CD4-positive, CD25-positive, alpha-beta regulatory T cell (primary cell): ENCODE measurements at regions not wholly inside any gene's neighbourhood (a gene's known extent, or its start where the extent isn't known, plus 50 kb on each side); places are given as distances from the start of the nearest gene placed in this dataset.

Experiments used
- ATAC-seq, 2 donors: fragments of 150-1000 bp; cut with Tn5 transposase; one replicate each; pipeline ENCODE4 v1.10.0; 2021; ENCODE audit warnings: low read depth in 2 of 2, moderate number of reproducible peaks in 2 of 2, moderate library complexity in 1 of 2
- DNase-seq, 3 donors: peaks; one replicate each; pipeline versions ENCODE4 v3.0.0 to v3.0.0-alpha.2; 2012 to 2022; ENCODE audit warnings: mixed read lengths in 1 of 3
- H3K27ac ChIP-seq: one replicate; pipeline ENCODE4 v1.7.0; 2013; ENCODE audit warnings: mild to moderate bottlenecking, low read length; ENCODE audit not compliant: insufficient read depth, poor library complexity, severe bottlenecking
- H3K27me3 ChIP-seq: one replicate; pipeline ENCODE4 v1.7.0; 2013; ENCODE audit warnings: low read length; ENCODE audit not compliant: control insufficient read depth, insufficient read depth
- H3K36me3 ChIP-seq: one replicate; pipeline ENCODE4 v1.7.0; 2013; ENCODE audit warnings: mild to moderate bottlenecking, low read length, moderate library complexity; ENCODE audit not compliant: control insufficient read depth, insufficient read depth
- H3K4me1 ChIP-seq: 2 replicates; pipeline ENCODE4 v1.7.0; 2013; ENCODE audit warnings: mild to moderate bottlenecking, low read length; ENCODE audit not compliant: insufficient read depth, control insufficient read depth, poor library complexity, severe bottlenecking
- H3K4me3 ChIP-seq: one replicate; pipeline ENCODE4 v1.7.0; 2013; ENCODE audit warnings: low read depth, mild to moderate bottlenecking, low read length, moderate library complexity
- H3K9me3 ChIP-seq, 2 experiments: 1 replicate in 1 of 2; 2 replicates in 1 of 2; pipeline ENCODE4 v1.7.0; 2013; ENCODE audit warnings: low read length in 2 of 2, mild to moderate bottlenecking in 1 of 2, moderate library complexity in 1 of 2; ENCODE audit not compliant: control insufficient read depth in 2 of 2
- H3K27ac Mint-ChIP-seq, 3 donors: one replicate each; pipeline ENCODE4 v1.8.0; 2020 to 2022; ENCODE audit warnings: mild to moderate bottlenecking in 3 of 3, mixed read lengths in 3 of 3, moderate library complexity in 2 of 3
- H3K27me3 Mint-ChIP-seq: one replicate; pipeline ENCODE4 v1.8.0; 2022; ENCODE audit warnings: mild to moderate bottlenecking, mixed read lengths
- H3K36me3 Mint-ChIP-seq: one replicate; pipeline ENCODE4 v1.8.0; 2020; ENCODE audit warnings: mixed read lengths
- H3K4me1 Mint-ChIP-seq, 4 donors: one replicate each; pipeline ENCODE4 v1.8.0; 2020 to 2022; ENCODE audit warnings: mixed read lengths in 4 of 4, mild to moderate bottlenecking in 1 of 4
- H3K4me3 Mint-ChIP-seq, 4 donors: one replicate each; pipeline ENCODE4 v1.8.0; 2020 to 2022; ENCODE audit warnings: mild to moderate bottlenecking in 4 of 4, mixed read lengths in 4 of 4, moderate library complexity in 3 of 4
- H3K9me3 Mint-ChIP-seq, 7 donors: one replicate each; pipeline ENCODE4 v1.8.0; 2020 to 2022; ENCODE audit warnings: mixed read lengths in 7 of 7, mild to moderate bottlenecking in 3 of 7, moderate library complexity in 2 of 7

DNA sequence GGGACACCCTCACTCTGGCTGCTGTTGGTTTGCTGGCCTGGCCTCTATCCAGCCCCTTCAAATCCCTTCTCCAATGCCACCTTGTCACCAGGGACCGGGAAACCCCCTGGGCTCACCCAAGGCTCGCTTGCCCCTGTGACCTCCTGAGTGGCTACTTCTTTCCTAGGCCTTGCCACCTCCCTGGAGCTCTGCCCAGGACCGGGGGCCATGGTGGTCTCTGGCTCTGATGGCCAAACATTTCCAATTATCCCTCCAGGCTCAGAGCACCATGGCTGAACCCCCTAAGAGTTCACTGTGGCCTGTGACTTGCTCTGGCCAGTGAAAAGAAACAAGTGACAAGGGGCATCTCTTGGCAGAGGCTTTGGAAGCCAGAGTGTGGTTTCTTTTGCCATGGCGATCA is 237.6 kb downstream of the TFCP2L1 start:
- Histone ChIP-seq H3K27me3 (no peaks in the 10 kb centered on the region), H3K9me3 (no peaks in the 10 kb centered on the region), H3K27ac (no peak overlapping the region), H3K4me3 (no peak overlapping the region), H3K4me1 (no peaks in the 10 kb centered on the region), H3K36me3 (no peaks in the 10 kb centered on the region)
- H3K27ac Mint-ChIP-seq: no peak overlapping the region
- H3K27me3 Mint-ChIP-seq: no peaks in the 10 kb centered on the region
- H3K4me3 Mint-ChIP-seq: no peak overlapping the region
- ATAC-seq (no peak), DNase-seq (no peak)
- no peaks in the 10 kb centered on the region for H3K36me3 Mint-ChIP-seq
- H3K9me3 Mint-ChIP-seq: peaks cover 0 to 1% (median 0%) of the 10 kb centered on the region in 7 donors
- H3K4me1 Mint-ChIP-seq: no peaks in the 10 kb centered on the region

- no peak overlapping the region for H3K27ac ChIP-seq
- H3K4me1 ChIP-seq: no peaks in the 10 kb centered on the region
- Mint-ChIP-seq H3K27ac (no peak overlapping the region), H3K36me3 (no peaks in the 10 kb centered on the region), H3K27me3 (no peaks in the 10 kb centered on the region), H3K9me3 (peaks cover 0 to 5% (median 0%) of the 10 kb centered on the region in 7 donors), H3K4me1 (no peaks in the 10 kb centered on the region), H3K4me3 (peak overlapping the region in 1 of 4 donors; percentile 47)
- no peaks in the 10 kb centered on the region for H3K27me3 ChIP-seq
- no peak overlapping the region for H3K4me3 ChIP-seq
- no peaks in the 10 kb centered on the region for H3K36me3 ChIP-seq
- no peak for ATAC-seq
- H3K9me3 ChIP-seq: no peaks in the 10 kb centered on the region
- no peak for DNase-seq
Measured at GRCh38 chr2:121049131-121049530, 235.9 kb downstream of the TFCP2L1 start.

GRCh38 chr2:121049950-121050585 is 234.9 kb downstream of the TFCP2L1 start:
- no peak for DNase-seq
- H3K36me3 Mint-ChIP-seq: no peaks in the 10 kb centered on the region
- no peaks in the 10 kb centered on the region for H3K27me3 ChIP-seq
- peaks cover 0 to 7% (median 0%) of the 10 kb centered on the region in 7 donors for H3K9me3 Mint-ChIP-seq
- ATAC-seq: no peak
- no peak overlapping the region for H3K27ac ChIP-seq
- no peak overlapping the region for H3K4me3 Mint-ChIP-seq
- no peak overlapping the region for H3K4me3 ChIP-seq
- H3K36me3 ChIP-seq: no peaks in the 10 kb centered on the region
- H3K27me3 Mint-ChIP-seq: no peaks in the 10 kb centered on the region
- no peak overlapping the region for H3K27ac Mint-ChIP-seq
- H3K4me1 Mint-ChIP-seq: no peaks in the 10 kb centered on the region
- H3K4me1 ChIP-seq: no peaks in the 10 kb centered on the region
- no peaks in the 10 kb centered on the region for H3K9me3 ChIP-seq

- no peak for ATAC-seq
- Histone ChIP-seq H3K4me1 (no peaks in the 10 kb centered on the region), H3K4me3 (no peak overlapping the region), H3K27me3 (no peaks in the 10 kb centered on the region), H3K9me3 (no peaks in the 10 kb centered on the region), H3K27ac (no peak overlapping the region), H3K36me3 (no peaks in the 10 kb centered on the region)
- no peak for DNase-seq
- Mint-ChIP-seq H3K9me3 (peaks cover 0 to 7% (median 0%) of the 10 kb centered on the region in 7 donors), H3K27ac (no peak overlapping the region), H3K27me3 (no peaks in the 10 kb centered on the region), H3K36me3 (no peaks in the 10 kb centered on the region), H3K4me1 (no peaks in the 10 kb centered on the region), H3K4me3 (no peak overlapping the region)
Measured at GRCh38 chr2:121051311-121051710, 233.7 kb downstream of the TFCP2L1 start.

- Histone ChIP-seq H3K9me3 (no peaks in the 10 kb centered on the region), H3K36me3 (no peaks in the 10 kb centered on the region), H3K27ac (no peak overlapping the region), H3K4me3 (no peak overlapping the region), H3K27me3 (no peaks in the 10 kb centered on the region), H3K4me1 (no peaks in the 10 kb centered on the region)
- no peak overlapping the region for H3K27ac Mint-ChIP-seq
- no peak for DNase-seq
- H3K27me3 Mint-ChIP-seq: no peaks in the 10 kb centered on the region
- no peaks in the 10 kb centered on the region for H3K36me3 Mint-ChIP-seq
- no peaks in the 10 kb centered on the region for H3K4me1 Mint-ChIP-seq
- no peak overlapping the region for H3K4me3 Mint-ChIP-seq
- peaks cover 0 to 7% (median 0%) of the 10 kb centered on the region in 7 donors for H3K9me3 Mint-ChIP-seq
- ATAC-seq: no peak
Measured at GRCh38 chr2:121052023-121052422, 233.0 kb downstream of the TFCP2L1 start.

DNA sequence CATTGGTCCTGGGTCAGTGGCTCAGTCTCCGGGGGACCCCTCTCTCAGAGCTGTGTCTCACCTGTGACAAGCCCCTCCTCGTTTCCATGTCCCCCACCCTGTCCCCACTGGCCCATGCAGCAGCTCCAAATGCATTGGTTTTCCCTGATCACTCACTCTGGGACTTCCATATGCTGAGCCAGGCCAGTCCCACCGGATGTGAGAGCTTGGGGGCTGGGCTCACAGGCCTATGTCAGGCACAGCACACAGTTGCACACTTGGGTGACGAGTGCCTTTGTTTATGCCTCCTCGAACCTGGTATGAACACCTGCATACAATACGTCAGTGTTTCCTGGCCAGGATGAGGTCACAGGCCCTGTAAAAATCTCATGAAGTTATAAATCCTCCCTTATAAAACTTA is 232.5 kb downstream of the TFCP2L1 start:
- Mint-ChIP-seq H3K27me3 (no peaks in the 10 kb centered on the region), H3K9me3 (peaks cover 0 to 7% (median 0%) of the 10 kb centered on the region in 7 donors), H3K4me1 (no peaks in the 10 kb centered on the region), H3K36me3 (no peaks in the 10 kb centered on the region), H3K27ac (no peak overlapping the region), H3K4me3 (no peak overlapping the region)
- DNase-seq (no peak), ATAC-seq (no peak)
- no peaks in the 10 kb centered on the region for H3K27me3 ChIP-seq
- H3K4me1 ChIP-seq: no peaks in the 10 kb centered on the region
- no peaks in the 10 kb centered on the region for H3K9me3 ChIP-seq
- H3K27ac ChIP-seq: no peak overlapping the region
- no peak overlapping the region for H3K4me3 ChIP-seq
- H3K36me3 ChIP-seq: no peaks in the 10 kb centered on the region

GRCh38 chr2:121055088-121055487 is 229.9 kb downstream of the TFCP2L1 start:
- no peaks in the 10 kb centered on the region for H3K27me3 ChIP-seq
- no peaks in the 10 kb centered on the region for H3K4me1 ChIP-seq
- H3K27me3 Mint-ChIP-seq: no peaks in the 10 kb centered on the region
- DNase-seq (no peak), ATAC-seq (no peak)
- no peaks in the 10 kb centered on the region for H3K9me3 ChIP-seq
- H3K9me3 Mint-ChIP-seq: peaks cover 0 to 5% (median 0%) of the 10 kb centered on the region in 7 donors
- H3K27ac ChIP-seq: no peak overlapping the region
- no peak overlapping the region for H3K4me3 ChIP-seq
- H3K36me3 ChIP-seq: no peaks in the 10 kb centered on the region
- H3K4me3 Mint-ChIP-seq: no peak overlapping the region
- H3K36me3 Mint-ChIP-seq: no peaks in the 10 kb centered on the region
- H3K27ac Mint-ChIP-seq: no peak overlapping the region
- H3K4me1 Mint-ChIP-seq: no peaks in the 10 kb centered on the region

GRCh38 chr2:121055501-121055900 is 229.5 kb downstream of the TFCP2L1 start:
- ATAC-seq (no peak), DNase-seq (no peak)
- Histone ChIP-seq H3K4me1 (no peaks in the 10 kb centered on the region), H3K27ac (no peak overlapping the region), H3K9me3 (no peaks in the 10 kb centered on the region), H3K27me3 (no peaks in the 10 kb centered on the region), H3K4me3 (no peak overlapping the region), H3K36me3 (no peaks in the 10 kb centered on the region)
- H3K27ac Mint-ChIP-seq: no peak overlapping the region
- H3K36me3 Mint-ChIP-seq: no peaks in the 10 kb centered on the region
- peaks cover 0 to 5% (median 0%) of the 10 kb centered on the region in 7 donors for H3K9me3 Mint-ChIP-seq
- H3K4me3 Mint-ChIP-seq: no peak overlapping the region
- H3K27me3 Mint-ChIP-seq: no peaks in the 10 kb centered on the region
- no peaks in the 10 kb centered on the region for H3K4me1 Mint-ChIP-seq
